ENCODE measurements at regions not wholly inside any gene's neighbourhood (a gene's known extent, or its start where the extent isn't known, plus 50 kb on each side); places are given as distances from the start of the nearest gene placed in this dataset.

GRCh38 chr4:181647396-181648147, 595.6 kb upstream of the TENM3 start:
- no CpG with 5 or more reads among the region's 19 CpGs for WGBS (ENCODE audit: extremely low coverage, insufficient coverage, insufficient read length)
- Histone ChIP-seq H3K4me3 (ENCODE audit: low read depth, low read length) (no peak overlapping the region), H3K14ac (ENCODE audit: low read length) (no peak overlapping the region), H3K79me1 (ENCODE audit: low read length) (no peaks in the 10 kb centered on the region), H3K36me3 (ENCODE audit: control insufficient read depth in 1 of 2, insufficient read depth in 2 of 2, low read length in 2 of 2) (no peaks in the 10 kb centered on the region), H3K4me2 (ENCODE audit: low read length) (no peak overlapping the region), H3K27ac (ENCODE audit: low read depth, low read length) (no peak overlapping the region), H4K8ac (ENCODE audit: low read depth, low read length) (no peak overlapping the region), H4K12ac (ENCODE audit: low read depth, low read length) (no peak overlapping the region), H3K9me3 (ENCODE audit: insufficient read depth, low read depth, low read length) (no peaks in the 10 kb centered on the region), H2BK12ac (ENCODE audit: low read length) (no peak overlapping the region), H2BK5ac (ENCODE audit: low read depth, low read length, poor library complexity) (no peak overlapping the region), H2AK5ac (ENCODE audit: low read length) (no peak overlapping the region), H3K79me2 (ENCODE audit: control insufficient read depth, insufficient read depth, low read length, poor library complexity) (no peaks in the 10 kb centered on the region), H3K9ac (ENCODE audit: low read length) (no peak overlapping the region), H2AFZ (ENCODE audit: insufficient read depth, low read length, poor library complexity) (no peak overlapping the region), H4K91ac (ENCODE audit: low read depth, low read length) (no peak overlapping the region), H3K23ac (ENCODE audit: low read length) (no peak overlapping the region), H3K4ac (ENCODE audit: low read depth, low read length) (no peak overlapping the region), H3K18ac (ENCODE audit: low read length) (no peak overlapping the region), H3K27me3 (ENCODE audit: insufficient read depth, low read length) (no peaks in the 10 kb centered on the region), H3K4me1 (ENCODE audit: control insufficient read depth in 1 of 2, insufficient read depth in 2 of 2, low read length in 2 of 2) (no peaks in the 10 kb centered on the region), H2BK120ac (ENCODE audit: insufficient read depth, low read length, poor library complexity) (no peak overlapping the region)
- DNase-seq: no peak

DNA sequence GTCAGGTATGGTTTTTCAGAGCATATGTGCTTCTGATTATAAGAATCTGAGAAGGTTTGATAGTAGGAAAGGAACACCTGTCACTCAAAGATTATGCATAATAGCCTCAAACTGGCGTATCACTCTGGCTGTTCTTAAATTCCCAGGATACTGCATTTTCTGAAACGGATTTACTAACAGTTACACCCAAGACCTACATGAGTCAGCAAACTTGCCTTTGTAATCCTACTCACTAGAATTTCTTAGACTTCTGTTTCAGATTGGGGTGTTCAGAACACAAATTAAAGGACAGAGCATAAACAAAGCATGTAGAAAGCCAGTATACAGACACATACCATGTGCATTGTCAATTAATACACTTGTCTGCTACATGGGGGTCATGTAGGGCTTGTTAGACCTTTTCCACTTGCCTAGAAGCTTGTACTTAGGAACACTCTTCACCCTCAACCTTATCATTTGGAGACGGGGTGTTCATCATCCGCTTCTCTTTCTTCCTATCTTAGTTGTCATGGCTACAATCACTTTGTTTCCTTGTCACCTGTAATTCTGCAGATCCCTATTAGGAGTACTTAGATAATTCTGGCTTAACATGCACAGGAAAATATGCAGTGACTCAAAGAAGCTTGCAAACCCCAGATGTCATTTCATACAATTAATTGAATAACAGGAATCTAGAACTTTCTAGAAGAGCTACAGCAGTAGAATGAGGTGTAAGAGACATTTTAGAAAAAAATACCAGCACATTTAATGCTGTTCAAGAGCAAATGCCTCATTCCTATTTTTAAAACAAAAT, 593.0 kb upstream of the TENM3 start:
- Histone ChIP-seq H3K14ac (ENCODE audit: low read length) (no peak overlapping the region), H3K27ac (ENCODE audit: low read depth, low read length) (no peak overlapping the region), H4K91ac (ENCODE audit: low read depth, low read length) (no peak overlapping the region), H2BK5ac (ENCODE audit: low read depth, low read length, poor library complexity) (no peak overlapping the region), H3K79me1 (ENCODE audit: low read length) (no peaks in the 10 kb centered on the region), H3K27me3 (ENCODE audit: insufficient read depth, low read length) (no peaks in the 10 kb centered on the region), H3K4me3 (ENCODE audit: low read depth, low read length) (no peak overlapping the region), H2AK5ac (ENCODE audit: low read length) (no peak overlapping the region), H4K8ac (ENCODE audit: low read depth, low read length) (no peak overlapping the region), H2BK12ac (ENCODE audit: low read length) (no peak overlapping the region), H3K79me2 (ENCODE audit: control insufficient read depth, insufficient read depth, low read length, poor library complexity) (no peaks in the 10 kb centered on the region), H3K36me3 (ENCODE audit: control insufficient read depth in 1 of 2, insufficient read depth in 2 of 2, low read length in 2 of 2) (no peaks in the 10 kb centered on the region), H3K4me2 (ENCODE audit: low read length) (no peak overlapping the region), H2AFZ (ENCODE audit: insufficient read depth, low read length, poor library complexity) (no peak overlapping the region), H4K12ac (ENCODE audit: low read depth, low read length) (no peak overlapping the region), H2BK120ac (ENCODE audit: insufficient read depth, low read length, poor library complexity) (no peak overlapping the region), H3K9ac (ENCODE audit: low read length) (no peak overlapping the region), H3K23ac (ENCODE audit: low read length) (no peak overlapping the region), H3K4ac (ENCODE audit: low read depth, low read length) (no peak overlapping the region), H3K18ac (ENCODE audit: low read length) (no peak overlapping the region), H3K4me1 (ENCODE audit: control insufficient read depth in 1 of 2, insufficient read depth in 2 of 2, low read length in 2 of 2) (no peaks in the 10 kb centered on the region), H3K9me3 (ENCODE audit: insufficient read depth, low read depth, low read length) (no peaks in the 10 kb centered on the region)
- DNase-seq: no peak
- WGBS (ENCODE audit: extremely low coverage, insufficient coverage, insufficient read length): no CpG with 5 or more reads among the region's 4 CpGs

DNA sequence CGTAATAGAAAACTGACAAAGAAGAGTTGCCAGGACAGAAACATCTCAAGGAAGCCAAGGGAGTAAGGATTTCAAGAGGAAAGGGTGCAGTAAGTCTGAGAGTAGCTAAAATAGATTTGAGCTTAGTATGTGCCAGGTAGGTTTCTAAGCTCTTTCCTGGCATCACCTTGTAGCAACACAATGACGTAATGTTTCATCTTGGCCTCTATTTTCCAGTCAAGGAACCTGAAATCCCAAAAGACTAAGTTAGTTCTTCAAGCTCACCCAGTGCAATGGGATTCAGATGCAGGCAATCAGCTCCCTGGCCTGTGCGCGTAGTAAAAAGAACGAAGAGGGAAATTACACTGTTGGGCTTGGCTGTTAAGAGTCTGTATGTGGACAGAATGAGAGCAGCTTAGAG, 586.5 kb upstream of the TENM3 start:
- H2BK5ac ChIP-seq (ENCODE audit: low read depth, low read length, poor library complexity): no peak overlapping the region
- H2BK120ac ChIP-seq (ENCODE audit: insufficient read depth, low read length, poor library complexity): no peak overlapping the region
- no peaks in the 10 kb centered on the region for H3K36me3 ChIP-seq (ENCODE audit: control insufficient read depth in 1 of 2, insufficient read depth in 2 of 2, low read length in 2 of 2)
- no peak overlapping the region for H3K9ac ChIP-seq (ENCODE audit: low read length)
- no peaks in the 10 kb centered on the region for H3K79me2 ChIP-seq (ENCODE audit: control insufficient read depth, insufficient read depth, low read length, poor library complexity)
- no CpG with 5 or more reads among the region's 5 CpGs for WGBS (ENCODE audit: extremely low coverage, insufficient coverage, insufficient read length)
- no peak overlapping the region for H3K27ac ChIP-seq (ENCODE audit: low read depth, low read length)
- H3K4me1 ChIP-seq (ENCODE audit: control insufficient read depth in 1 of 2, insufficient read depth in 2 of 2, low read length in 2 of 2): no peaks in the 10 kb centered on the region
- no peak overlapping the region for H4K12ac ChIP-seq (ENCODE audit: low read depth, low read length)
- no peak overlapping the region for H4K91ac ChIP-seq (ENCODE audit: low read depth, low read length)
- H3K4me3 ChIP-seq (ENCODE audit: low read depth, low read length): no peak overlapping the region
- no peak overlapping the region for H2AFZ ChIP-seq (ENCODE audit: insufficient read depth, low read length, poor library complexity)
- H3K4ac ChIP-seq (ENCODE audit: low read depth, low read length): no peak overlapping the region
- H3K4me2 ChIP-seq (ENCODE audit: low read length): no peak overlapping the region
- H3K9me3 ChIP-seq (ENCODE audit: insufficient read depth, low read depth, low read length): no peaks in the 10 kb centered on the region
- H3K14ac ChIP-seq (ENCODE audit: low read length): no peak overlapping the region
- H3K23ac ChIP-seq (ENCODE audit: low read length): no peak overlapping the region
- no peak overlapping the region for H4K8ac ChIP-seq (ENCODE audit: low read depth, low read length)
- H2BK12ac ChIP-seq (ENCODE audit: low read length): no peak overlapping the region
- DNase-seq: no peak
- H3K79me1 ChIP-seq (ENCODE audit: low read length): no peaks in the 10 kb centered on the region
- no peak overlapping the region for H3K18ac ChIP-seq (ENCODE audit: low read length)
- no peaks in the 10 kb centered on the region for H3K27me3 ChIP-seq (ENCODE audit: insufficient read depth, low read length)
- no peak overlapping the region for H2AK5ac ChIP-seq (ENCODE audit: low read length)

GRCh38 chr4:181659202-181659601, 584.0 kb upstream of the TENM3 start:
- Histone ChIP-seq H4K91ac (ENCODE audit: low read depth, low read length) (no peak overlapping the region), H3K36me3 (ENCODE audit: control insufficient read depth in 1 of 2, insufficient read depth in 2 of 2, low read length in 2 of 2) (no peaks in the 10 kb centered on the region), H2AFZ (ENCODE audit: insufficient read depth, low read length, poor library complexity) (no peak overlapping the region), H3K4me3 (ENCODE audit: low read depth, low read length) (no peak overlapping the region), H3K4me2 (ENCODE audit: low read length) (no peak overlapping the region), H3K79me2 (ENCODE audit: control insufficient read depth, insufficient read depth, low read length, poor library complexity) (no peaks in the 10 kb centered on the region), H3K27me3 (ENCODE audit: insufficient read depth, low read length) (no peaks in the 10 kb centered on the region), H4K12ac (ENCODE audit: low read depth, low read length) (no peak overlapping the region), H3K18ac (ENCODE audit: low read length) (no peak overlapping the region), H3K4ac (ENCODE audit: low read depth, low read length) (no peak overlapping the region), H2BK12ac (ENCODE audit: low read length) (no peak overlapping the region), H3K9ac (ENCODE audit: low read length) (no peak overlapping the region), H3K14ac (ENCODE audit: low read length) (no peak overlapping the region), H2AK5ac (ENCODE audit: low read length) (no peak overlapping the region), H3K4me1 (ENCODE audit: control insufficient read depth in 1 of 2, insufficient read depth in 2 of 2, low read length in 2 of 2) (no peaks in the 10 kb centered on the region), H2BK120ac (ENCODE audit: insufficient read depth, low read length, poor library complexity) (no peak overlapping the region), H3K23ac (ENCODE audit: low read length) (no peak overlapping the region), H2BK5ac (ENCODE audit: low read depth, low read length, poor library complexity) (no peak overlapping the region), H3K79me1 (ENCODE audit: low read length) (no peaks in the 10 kb centered on the region), H4K8ac (ENCODE audit: low read depth, low read length) (no peak overlapping the region), H3K27ac (ENCODE audit: low read depth, low read length) (no peak overlapping the region), H3K9me3 (ENCODE audit: insufficient read depth, low read depth, low read length) (no peaks in the 10 kb centered on the region)
- DNase-seq: no peak
- WGBS (ENCODE audit: extremely low coverage, insufficient coverage, insufficient read length): no CpG with 5 or more reads among the region's 3 CpGs
